Amygdala (tissue), 56 donors: ENCODE measurements at regions not wholly inside any gene's neighbourhood (a gene's known extent, or its start where the extent isn't known, plus 50 kb on each side); places are given as distances from the start of the nearest gene placed in this dataset.
A peak's percentile ranks its signal among the peaks of the same experiment; 100 is the strongest.

Source experiments
- DNase-seq, 56 donors: peaks; one replicate each; lab custom pipeline; 2025; lab: John Stamatoyannopoulos, UW

- no peak for DNase-seq
Measured at GRCh38 chr5:125149110-125149509, 402.7 kb upstream of the ZNF608 start.

DNA sequence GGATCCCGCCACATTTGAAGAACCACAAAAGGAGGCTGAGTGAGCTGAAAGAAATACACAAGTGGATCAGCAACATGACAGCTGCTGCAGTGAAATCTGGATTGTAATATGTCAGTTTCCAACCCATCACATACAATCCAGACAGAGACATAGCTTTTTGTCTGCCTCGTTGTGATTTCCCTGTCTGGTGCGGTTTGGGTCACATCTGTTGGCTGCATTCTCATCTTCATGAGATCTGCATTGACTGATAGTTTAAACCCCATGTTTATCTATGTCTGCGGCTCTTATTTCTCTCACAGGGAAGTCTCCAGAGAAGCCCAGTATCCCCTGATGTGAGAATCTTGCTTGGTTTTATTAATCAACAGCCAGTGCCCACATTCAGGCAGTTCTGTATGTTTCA lies 403.1 kb upstream of the ZNF608 start:
- no peak for DNase-seq

DNA sequence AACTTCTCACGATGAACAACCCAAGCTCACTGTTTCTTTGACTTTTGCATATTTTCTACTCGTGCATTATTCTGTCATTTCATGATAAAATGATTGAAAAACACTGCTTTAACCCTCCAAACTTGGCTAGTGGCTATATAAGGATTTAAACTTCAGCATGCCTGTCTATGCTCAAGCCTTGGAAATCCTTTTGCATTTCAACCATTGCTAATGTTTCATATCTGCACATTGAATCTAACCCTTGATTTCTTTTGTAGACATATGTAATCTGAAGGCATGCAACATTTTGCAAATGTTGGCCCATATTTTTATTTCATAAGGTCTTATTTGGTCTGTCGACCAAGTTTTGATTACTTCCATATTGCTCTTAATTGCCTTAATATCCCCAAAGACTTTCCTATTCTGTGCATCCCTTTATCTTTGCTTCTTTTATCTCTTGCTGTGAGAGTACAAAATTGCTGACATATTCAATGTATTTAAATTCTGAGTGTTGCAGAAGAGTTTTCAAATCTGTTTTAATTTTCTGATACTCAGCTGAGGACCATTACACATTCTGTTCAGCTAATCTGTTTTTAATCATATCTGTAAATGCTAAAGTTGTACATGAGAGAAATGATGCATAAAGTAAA lies 403.7 kb upstream of the ZNF608 start:
- DNase-seq = no peak

DNA sequence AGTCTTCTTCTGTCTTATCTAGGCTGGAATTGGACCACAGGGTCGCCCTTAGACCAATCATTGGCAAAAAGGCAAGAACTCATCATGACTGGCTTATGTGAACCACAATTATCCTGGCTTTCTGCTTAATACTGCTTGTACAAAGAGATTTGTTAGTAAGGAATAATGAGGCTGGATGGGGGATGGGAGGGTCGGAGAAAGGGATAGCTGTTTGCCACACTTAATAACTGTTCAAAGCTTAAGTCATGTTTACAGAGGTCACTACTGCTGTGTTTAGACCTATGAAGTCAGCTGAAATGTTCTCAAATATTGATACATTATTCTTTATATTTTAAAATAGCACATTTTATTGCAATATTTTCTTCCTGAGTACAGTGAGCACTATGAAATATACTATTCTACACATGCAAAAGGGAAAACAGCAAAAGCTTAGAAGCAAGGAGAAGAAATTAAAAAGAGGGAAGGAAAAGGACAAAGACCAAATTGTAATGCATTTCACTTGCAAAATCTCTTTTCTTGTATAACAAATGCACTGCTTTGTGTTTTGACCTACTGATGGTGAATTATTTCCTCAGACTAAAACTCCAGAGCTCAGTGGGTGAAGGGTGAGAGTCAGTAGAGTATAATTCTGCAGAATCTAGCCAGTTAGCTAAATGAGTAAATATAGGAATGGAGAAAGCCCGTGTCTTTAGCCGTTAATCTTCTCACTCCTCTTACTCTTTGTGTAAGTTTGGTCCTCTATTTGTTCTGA lies 404.9 kb upstream of the ZNF608 start:
- DNase-seq = peak in 5 of 56 donors; percentile 0 to 20 (median 9)

- DNase-seq = no peak
Measured at GRCh38 chr5:125152044-125152443, 405.6 kb upstream of the ZNF608 start.

- no peak for DNase-seq
Measured at GRCh38 chr5:125152461-125153189, 406.2 kb upstream of the ZNF608 start.

- no peak for DNase-seq
Measured at GRCh38 chr5:125153231-125153630, 406.8 kb upstream of the ZNF608 start.

GRCh38 chr5:125154301-125155110 lies 408.1 kb upstream of the ZNF608 start:
- no peak for DNase-seq

DNA sequence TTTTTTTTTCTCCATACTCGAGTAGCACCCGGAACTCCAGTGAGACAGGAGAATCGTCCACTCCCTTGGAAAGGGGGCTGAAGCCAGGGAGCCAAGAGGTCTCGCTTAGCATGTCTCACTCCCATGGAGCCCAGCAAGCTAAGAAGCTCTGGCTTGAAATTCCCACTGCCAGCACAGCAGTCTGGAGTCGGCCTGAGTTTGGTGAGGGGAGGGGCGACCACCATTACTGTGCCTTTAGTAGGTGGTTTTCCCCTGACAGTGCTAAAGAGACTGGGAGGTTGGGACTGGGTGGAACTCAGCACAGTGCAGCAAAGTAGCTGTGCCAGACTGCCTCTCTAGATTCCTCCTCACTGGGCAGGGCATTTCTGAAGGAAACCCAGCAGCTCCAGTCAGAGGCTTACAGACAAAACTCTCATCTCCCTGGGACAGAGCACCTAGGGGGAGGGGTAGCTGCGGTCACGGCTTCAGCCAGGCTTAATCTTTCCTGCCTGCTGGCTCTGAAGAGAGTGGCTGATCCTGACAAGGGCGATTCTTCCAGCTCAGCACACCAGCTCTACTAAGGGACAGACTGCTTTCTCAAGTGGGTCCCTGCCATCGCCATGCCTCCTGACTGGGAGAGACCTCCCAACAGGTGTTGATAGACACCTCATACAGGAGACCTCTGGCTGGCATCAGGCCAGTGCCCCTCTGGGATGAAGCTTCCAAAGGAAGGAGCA lies 414.5 kb upstream of the ZNF608 start:
- DNase-seq = no peak

DNA sequence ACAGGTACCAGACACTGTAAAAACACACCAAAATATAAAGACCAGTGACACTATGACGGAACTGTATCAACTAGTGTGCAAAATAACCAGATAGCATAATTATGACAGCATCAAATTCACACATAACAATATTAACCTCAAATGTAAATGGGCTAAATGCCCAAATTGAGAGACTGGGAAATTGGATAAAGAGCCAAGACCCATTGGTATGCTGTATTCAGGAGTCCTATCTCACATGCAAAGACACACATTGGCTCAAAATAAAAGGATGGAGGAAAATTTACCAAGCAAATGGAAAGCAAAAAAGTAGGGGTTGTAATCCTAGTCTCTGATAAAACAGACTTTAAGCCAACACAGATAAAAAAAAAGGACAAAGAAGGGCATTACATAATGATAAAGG lies 416.3 kb upstream of the ZNF608 start:
- no peak for DNase-seq

DNA sequence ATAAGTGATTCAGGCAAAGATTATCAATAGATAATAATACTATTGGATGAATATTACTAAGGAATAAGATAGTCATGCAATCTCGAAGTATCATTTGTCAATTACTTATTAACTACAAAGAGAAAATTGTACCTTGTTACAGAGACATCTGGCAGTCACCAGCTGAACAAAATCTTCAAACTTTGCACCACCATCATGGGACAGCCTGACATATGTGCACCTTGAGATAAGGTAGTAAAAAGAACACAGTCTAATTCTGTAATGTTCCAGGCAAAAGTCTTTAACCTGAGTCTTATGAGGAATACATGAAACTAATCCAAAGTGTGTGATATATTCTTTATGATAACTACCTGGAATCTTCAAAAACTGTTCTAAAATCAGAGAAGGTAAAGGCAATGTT lies 423.0 kb upstream of the ZNF608 start:
- no peak for DNase-seq

GRCh38 chr5:125171641-125172040 lies 425.2 kb upstream of the ZNF608 start:
- no peak for DNase-seq

GRCh38 chr5:125175348-125176004 lies 429.0 kb upstream of the ZNF608 start:
- DNase-seq = no peak

DNA sequence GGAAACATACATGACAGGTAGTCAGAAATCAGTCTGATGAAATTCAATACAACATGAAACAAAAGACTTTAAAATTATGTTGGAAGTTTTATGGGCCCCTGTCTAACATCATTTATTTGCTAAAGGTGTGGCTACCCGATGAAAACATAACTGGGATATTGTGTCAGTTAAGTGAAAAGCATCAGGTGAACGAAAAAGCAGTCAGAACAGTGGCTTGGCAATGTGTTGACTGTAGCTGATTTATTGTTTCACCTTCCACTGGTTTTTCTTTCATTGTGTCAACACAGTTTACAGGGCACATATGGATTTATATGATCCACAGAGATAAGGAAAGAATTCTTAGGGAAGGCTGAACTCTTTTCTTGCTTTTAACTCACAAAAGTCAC lies 429.6 kb upstream of the ZNF608 start:
- DNase-seq = no peak

DNA sequence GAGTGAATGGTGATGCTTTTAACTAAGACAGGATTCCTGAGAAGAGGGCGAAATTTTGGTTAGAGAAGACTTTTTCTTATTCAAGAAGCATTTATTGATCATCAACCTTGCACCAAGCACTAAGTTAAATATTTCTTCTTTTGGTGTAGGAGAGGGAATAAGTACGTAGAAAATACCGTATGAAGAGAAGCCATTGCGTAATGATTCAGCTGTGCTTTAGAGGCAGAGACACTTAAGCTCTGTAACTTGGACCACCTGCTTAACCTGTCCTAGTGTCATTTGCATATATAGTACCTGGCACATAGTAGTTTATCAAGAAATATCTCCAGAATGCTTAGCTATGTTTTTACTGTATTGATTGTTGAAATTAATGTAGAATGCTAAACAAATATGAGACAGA lies 430.9 kb upstream of the ZNF608 start:
- DNase-seq = no peak

GRCh38 chr5:125179612-125180011 lies 433.2 kb upstream of the ZNF608 start:
- DNase-seq = no peak

DNA sequence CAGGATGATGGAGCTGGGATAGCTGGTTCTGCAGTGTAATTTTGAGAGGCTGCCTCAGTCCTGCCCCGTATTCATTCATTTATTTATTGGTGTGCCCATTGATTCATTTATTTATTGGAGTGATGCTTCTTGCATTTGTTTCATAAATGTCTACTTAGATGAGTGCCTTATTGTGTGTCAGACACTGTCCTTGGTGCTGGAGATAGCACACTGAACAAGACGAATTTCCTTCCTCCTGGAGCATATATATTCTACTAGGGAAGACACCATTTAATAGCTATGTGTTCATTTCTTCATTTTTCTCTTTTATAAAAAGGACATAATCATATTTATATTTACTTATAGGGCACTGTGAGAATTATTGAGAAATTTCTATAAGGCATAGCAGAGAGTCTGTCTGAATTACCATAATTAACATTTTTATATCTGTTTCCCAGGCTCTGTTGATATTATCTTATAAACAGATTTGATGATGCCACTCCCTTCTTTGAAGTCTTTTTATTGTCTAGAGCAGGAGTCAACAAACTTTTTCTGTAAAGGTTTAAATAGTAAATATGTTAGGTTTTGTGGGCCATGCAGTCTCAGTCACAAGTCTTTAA lies 433.9 kb upstream of the ZNF608 start:
- no peak for DNase-seq

- DNase-seq = no peak
Measured at GRCh38 chr5:125181159-125181558, 434.7 kb upstream of the ZNF608 start.

GRCh38 chr5:125181955-125182354 lies 435.5 kb upstream of the ZNF608 start:
- no peak for DNase-seq
